A673 (cell line): ENCODE measurements at regions not wholly inside any gene's neighbourhood (a gene's known extent, or its start where the extent isn't known, plus 50 kb on each side); places are given as distances from the start of the nearest gene placed in this dataset.

ENCODE experiments used
- BruUV-seq: library from RNA; stranded (reverse); fragments of 400-500 nt; replicated peaks from 2 replicates; lab custom pipeline; 2021; lab: Mats Ljungman, UMichigan
- CTCF ChIA-PET: fragments of 300-600 bp; sonication (Branson Sonifier 250); formaldehyde crosslinking; loops from one replicate; lab custom pipeline; 2022; ENCODE audit warnings: antibody characterized with exemption; lab: Charles Lee
- POLR2A ChIA-PET: fragments of 300-600 bp; sonication (Branson Sonifier 250); formaldehyde crosslinking; loops from one replicate; lab custom pipeline; 2022; ENCODE audit warnings: antibody characterized with exemption; ENCODE audit not compliant: low non-redundant PET; lab: Charles Lee
- DNase-seq: peaks from one replicate; pipeline ENCODE4 v3.0.0-alpha.2; 2015; ENCODE audit warnings: low spot score
- H3K27ac ChIP-seq: fragments of 200-600 bp; sonication (generic); 2 replicates; pipeline ENCODE4 v1.5.1; 2016; ENCODE audit warnings: mixed run types, low read depth, mild to moderate bottlenecking, mixed read lengths, antibody characterized with exemption, low read length; ENCODE audit not compliant: poor library complexity, severe bottlenecking
- H3K27me3 ChIP-seq: fragments of 200-600 bp; sonication (generic); replicated peaks from 2 replicates; pipeline ENCODE4 v1.6.1; 2017; ENCODE audit warnings: mixed run types, low read depth, mild to moderate bottlenecking, mixed read lengths, antibody characterized with exemption, low read length; ENCODE audit not compliant: insufficient read depth, poor library complexity
- H3K36me3 ChIP-seq: fragments of 200-600 bp; sonication (generic); 2 replicates; pipeline ENCODE4 v1.6.1; 2016; ENCODE audit warnings: mixed run types, mild to moderate bottlenecking, mixed read lengths, antibody characterized with exemption, low read length; ENCODE audit not compliant: insufficient read depth, poor library complexity, severe bottlenecking
- H3K4me1 ChIP-seq: fragments of 200-600 bp; sonication (generic); 2 replicates; pipeline ENCODE4 v1.6.1; 2017; ENCODE audit warnings: mixed run types, mild to moderate bottlenecking, mixed read lengths, antibody characterized with exemption, low read length; ENCODE audit not compliant: insufficient read depth, poor library complexity, severe bottlenecking
- H3K4me3 ChIP-seq: fragments of 200-600 bp; sonication (generic); 2 replicates; pipeline ENCODE4 v1.5.1; 2016; ENCODE audit warnings: low read depth, mixed run types, mild to moderate bottlenecking, mixed read lengths, low read length; ENCODE audit not compliant: poor library complexity, severe bottlenecking
- H3K9me3 ChIP-seq: fragments of 200-600 bp; sonication (generic); 2 replicates; pipeline ENCODE4 v1.6.1; 2016; ENCODE audit warnings: mixed run types, low read depth, mild to moderate bottlenecking, mixed read lengths, antibody characterized with exemption, low read length; ENCODE audit not compliant: poor library complexity, severe bottlenecking
- EZH2 ChIP-seq: fragments of 200-600 bp; sonication (generic); IDR thresholded peaks from 2 replicates; pipeline ENCODE4 v1.6.1; 2017; ENCODE audit warnings: borderline replicate concordance, low read depth, mild to moderate bottlenecking, mixed read lengths, antibody characterized with exemption, low read length; ENCODE audit not compliant: poor library complexity, severe bottlenecking
- intact Hi-C: fragments of 100-400 bp; cut with micrococcal nuclease; formaldehyde crosslinking; loops from one replicate; pipeline ENCODE4 v1.10.0; 2022; ENCODE audit not compliant: unreplicated experiment
- TF ChIP-seq, protein P1 (sequence below): fragments of 300-800, 200-600 bp; sonication (generic); conservative IDR thresholded peaks from 2 replicates; pipeline ENCODE4 v1.5.1; 2017; ENCODE audit warnings: low read depth, mild to moderate bottlenecking, antibody characterized with exemption, low read length, moderate library complexity, mixed read lengths

DNA sequence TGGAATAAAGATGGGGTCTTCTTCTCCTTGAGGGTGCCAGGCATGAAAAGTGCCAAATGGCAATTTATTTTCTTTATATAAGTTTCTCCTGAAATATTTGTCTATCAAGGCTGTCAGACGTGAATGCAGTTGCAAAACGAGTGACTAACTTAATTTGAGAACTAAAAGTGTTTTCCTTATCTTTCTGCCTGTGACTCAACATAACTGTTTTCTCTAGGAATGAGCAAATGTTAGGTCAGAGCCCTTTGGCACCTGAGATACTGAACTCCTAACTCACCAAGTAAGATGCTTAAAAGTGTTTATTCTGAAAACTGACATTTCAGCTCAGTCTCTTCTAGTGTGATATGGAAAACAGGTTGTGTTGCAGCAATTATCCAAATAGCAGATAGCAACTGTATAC is 197.0 kb downstream of the STK31 start:
- CTCF ChIA-PET: no interaction called here
- Histone ChIP-seq H3K4me3 (no peak overlapping the region), H3K4me1 (no peaks in the 10 kb centered on the region), H3K27me3 (no peaks in the 10 kb centered on the region), H3K27ac (no peak overlapping the region), H3K36me3 (no peaks in the 10 kb centered on the region), H3K9me3 (no peaks in the 10 kb centered on the region)
- intact Hi-C loops: no loop called here
- no peak for TF ChIP-seq EZH2
- TF ChIP-seq, protein P1, sequence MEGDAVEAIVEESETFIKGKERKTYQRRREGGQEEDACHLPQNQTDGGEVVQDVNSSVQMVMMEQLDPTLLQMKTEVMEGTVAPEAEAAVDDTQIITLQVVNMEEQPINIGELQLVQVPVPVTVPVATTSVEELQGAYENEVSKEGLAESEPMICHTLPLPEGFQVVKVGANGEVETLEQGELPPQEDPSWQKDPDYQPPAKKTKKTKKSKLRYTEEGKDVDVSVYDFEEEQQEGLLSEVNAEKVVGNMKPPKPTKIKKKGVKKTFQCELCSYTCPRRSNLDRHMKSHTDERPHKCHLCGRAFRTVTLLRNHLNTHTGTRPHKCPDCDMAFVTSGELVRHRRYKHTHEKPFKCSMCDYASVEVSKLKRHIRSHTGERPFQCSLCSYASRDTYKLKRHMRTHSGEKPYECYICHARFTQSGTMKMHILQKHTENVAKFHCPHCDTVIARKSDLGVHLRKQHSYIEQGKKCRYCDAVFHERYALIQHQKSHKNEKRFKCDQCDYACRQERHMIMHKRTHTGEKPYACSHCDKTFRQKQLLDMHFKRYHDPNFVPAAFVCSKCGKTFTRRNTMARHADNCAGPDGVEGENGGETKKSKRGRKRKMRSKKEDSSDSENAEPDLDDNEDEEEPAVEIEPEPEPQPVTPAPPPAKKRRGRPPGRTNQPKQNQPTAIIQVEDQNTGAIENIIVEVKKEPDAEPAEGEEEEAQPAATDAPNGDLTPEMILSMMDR: no peak
- POLR2A ChIA-PET: no interaction called here
- BruUV-seq: no TSS peak
- no peak for DNase-seq

- TF ChIP-seq EZH2: no peak
- TF ChIP-seq, protein P1: no peak
- Histone ChIP-seq H3K36me3 (no peaks in the 10 kb centered on the region), H3K4me3 (no peak overlapping the region), H3K27ac (no peak overlapping the region), H3K4me1 (no peaks in the 10 kb centered on the region), H3K27me3 (no peaks in the 10 kb centered on the region), H3K9me3 (no peaks in the 10 kb centered on the region)
- no peak for DNase-seq
- ChIA-PET CTCF (no interaction called here), POLR2A (no interaction called here)
- no TSS peak for BruUV-seq
- intact Hi-C loops: no loop called here
Observed at GRCh38 chr7:23909426-23909825, 199.4 kb downstream of the STK31 start.

GRCh38 chr7:23912065-23912464 is 202.0 kb downstream of the STK31 start:
- Histone ChIP-seq H3K36me3 (no peaks in the 10 kb centered on the region), H3K9me3 (no peaks in the 10 kb centered on the region), H3K27me3 (no peaks in the 10 kb centered on the region), H3K27ac (no peak overlapping the region), H3K4me3 (no peak overlapping the region), H3K4me1 (no peaks in the 10 kb centered on the region)
- ChIA-PET POLR2A (no interaction called here), CTCF (no interaction called here)
- intact Hi-C loops: no loop called here
- TF ChIP-seq, protein P1: no peak
- TF ChIP-seq EZH2: no peak
- DNase-seq: no peak
- no TSS peak for BruUV-seq

GRCh38 chr7:23913016-23913415 is 203.0 kb downstream of the STK31 start:
- no TSS peak for BruUV-seq
- H3K4me3 ChIP-seq: no peak overlapping the region
- no peak for DNase-seq

More at GRCh38 chr7:23913016-23913415, 203.0 kb downstream of the STK31 start:
- TF ChIP-seq, protein P1: no peak
- no peak for TF ChIP-seq EZH2
- ChIA-PET POLR2A (no interaction called here), CTCF (no interaction called here)
- intact Hi-C loops: no loop called here
- no peaks in the 10 kb centered on the region for H3K9me3 ChIP-seq
- no peaks in the 10 kb centered on the region for H3K36me3 ChIP-seq
- no peak overlapping the region for H3K27ac ChIP-seq
- no peaks in the 10 kb centered on the region for H3K4me1 ChIP-seq
- no peaks in the 10 kb centered on the region for H3K27me3 ChIP-seq
